Suprapubic skin (tissue), 3 donors: ENCODE measurements at regions not wholly inside any gene's neighbourhood (a gene's known extent, or its start where the extent isn't known, plus 50 kb on each side); places are given as distances from the start of the nearest gene placed in this dataset.

ENCODE experiments used
- EP300 ChIP-seq: sonication (generic); formaldehyde crosslinking; IDR thresholded peaks from one replicate; pipeline ENCODE4 v1.6.1; 2017; ENCODE audit warnings: antibody characterized with exemption
- POLR2A ChIP-seq, 2 donors: fragments of 450-650 bp; IDR thresholded peaks; one replicate each; pipeline ENCODE4 v1.6.1; 2017; ENCODE audit warnings: antibody characterized with exemption in 2 of 2, mild to moderate bottlenecking in 2 of 2, moderate library complexity in 2 of 2
- TF ChIP-seq, protein P1 (sequence below), 2 donors: fragments of 200-600 bp in 1 of 2; fragments of 450-650 bp in 1 of 2; sonication (generic) in 1 of 2; IDR thresholded peaks; one replicate each; pipeline ENCODE4 v1.5.1; 2016 to 2019; ENCODE audit warnings: antibody characterized with exemption in 2 of 2, mild to moderate bottlenecking in 1 of 2, moderate library complexity in 1 of 2

DNA sequence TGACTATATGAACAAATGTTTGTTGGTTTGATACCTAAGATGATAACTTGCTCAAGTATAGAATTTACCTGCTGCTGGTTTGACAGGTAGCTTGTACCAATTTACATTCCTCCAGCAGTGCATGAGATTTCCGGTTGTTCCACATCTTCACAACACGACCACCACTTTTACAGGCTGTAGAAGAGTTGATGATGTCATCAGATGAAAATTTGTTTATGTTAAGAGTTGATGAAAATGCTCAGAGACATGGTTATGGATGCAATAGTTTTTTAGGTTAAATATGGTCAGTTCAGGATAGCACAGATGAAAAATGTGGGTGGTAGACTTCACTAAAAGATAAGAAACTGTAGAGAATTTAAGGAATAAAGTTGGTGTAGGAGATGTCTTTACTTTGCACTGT is 468.3 kb downstream of the PCDH18 start:
- TF ChIP-seq, protein P1, sequence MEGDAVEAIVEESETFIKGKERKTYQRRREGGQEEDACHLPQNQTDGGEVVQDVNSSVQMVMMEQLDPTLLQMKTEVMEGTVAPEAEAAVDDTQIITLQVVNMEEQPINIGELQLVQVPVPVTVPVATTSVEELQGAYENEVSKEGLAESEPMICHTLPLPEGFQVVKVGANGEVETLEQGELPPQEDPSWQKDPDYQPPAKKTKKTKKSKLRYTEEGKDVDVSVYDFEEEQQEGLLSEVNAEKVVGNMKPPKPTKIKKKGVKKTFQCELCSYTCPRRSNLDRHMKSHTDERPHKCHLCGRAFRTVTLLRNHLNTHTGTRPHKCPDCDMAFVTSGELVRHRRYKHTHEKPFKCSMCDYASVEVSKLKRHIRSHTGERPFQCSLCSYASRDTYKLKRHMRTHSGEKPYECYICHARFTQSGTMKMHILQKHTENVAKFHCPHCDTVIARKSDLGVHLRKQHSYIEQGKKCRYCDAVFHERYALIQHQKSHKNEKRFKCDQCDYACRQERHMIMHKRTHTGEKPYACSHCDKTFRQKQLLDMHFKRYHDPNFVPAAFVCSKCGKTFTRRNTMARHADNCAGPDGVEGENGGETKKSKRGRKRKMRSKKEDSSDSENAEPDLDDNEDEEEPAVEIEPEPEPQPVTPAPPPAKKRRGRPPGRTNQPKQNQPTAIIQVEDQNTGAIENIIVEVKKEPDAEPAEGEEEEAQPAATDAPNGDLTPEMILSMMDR (IDR thresholded peaks at IDR 0.05), result no peak
- TF ChIP-seq POLR2A (IDR thresholded peaks at IDR 0.05) (no peak), EP300 (no peak)
